Left lung (tissue), 4 donors: ENCODE measurements at regions not wholly inside any gene's neighbourhood (a gene's known extent, or its start where the extent isn't known, plus 50 kb on each side); places are given as distances from the start of the nearest gene placed in this dataset.

Experiments used
- ATAC-seq: fragments of 200-7000 bp; cut with Tn5 transposase; one replicate; pipeline ENCODE4 v1.9.1; 2020; ENCODE audit warnings: moderate library complexity
- DNase-seq, 4 donors: peaks; one replicate each; pipeline ENCODE4 v3.0.0-alpha.2; 2013 to 2020
- H3K27ac ChIP-seq, 2 donors: fragments of 200-600 bp; sonication (generic) in 1 of 2; one replicate each; pipeline versions ENCODE4 v1.5.0 to v1.8.0; 2020 to 2021
- H3K27me3 ChIP-seq, 2 donors: fragments of 200-600 bp; sonication (generic) in 1 of 2; one replicate each; pipeline versions ENCODE4 v1.5.0 to v1.8.0; 2020 to 2021
- H3K36me3 ChIP-seq, 2 donors: fragments of 200-600 bp; sonication (generic) in 1 of 2; one replicate each; pipeline versions ENCODE4 v1.5.0 to v1.8.0; 2020 to 2021
- H3K4me1 ChIP-seq, 2 donors: fragments of 200-600 bp; one replicate each; pipeline ENCODE4 v1.8.0; 2021
- H3K4me3 ChIP-seq, 2 donors: fragments of 200-600 bp; sonication (generic) in 1 of 2; one replicate each; pipeline versions ENCODE4 v1.5.0 to v1.8.0; 2020 to 2021; ENCODE audit warnings: mild to moderate bottlenecking in 1 of 2
- H3K9me3 ChIP-seq, 2 donors: fragments of 200-600 bp; sonication (generic) in 1 of 2; one replicate each; pipeline versions ENCODE4 v1.5.0 to v1.8.0; 2020 to 2021
- intact Hi-C, 2 donors: fragments of 100-400 bp; cut with DNase I; formaldehyde crosslinking; loops; one replicate each; pipeline versions ENCODE4 v1.11.2 to v1.14.2; 2022
- TF ChIP-seq, protein P1 (sequence below), 2 donors: fragments of 200-600 bp; sonication (generic) in 1 of 2; IDR thresholded peaks; one replicate each; pipeline versions ENCODE4 v1.5.0 to v1.8.0; 2021; ENCODE audit warnings: antibody characterized with exemption in 2 of 2
- donor health status: DM: no; HTN: yes; CAD: no.
- donor health status: DM: no; HTN: no; CAD: no.

- Histone ChIP-seq H3K9me3 (peaks cover 0 to 2% of the 10 kb centered on the region in 2 donors), H3K4me1 (no peaks in the 10 kb centered on the region), H3K36me3 (no peaks in the 10 kb centered on the region), H3K27ac (no peak overlapping the region), H3K4me3 (no peak overlapping the region), H3K27me3 (no peaks in the 10 kb centered on the region)
- ATAC-seq (no peak), DNase-seq (no peak)
- TF ChIP-seq, protein P1, sequence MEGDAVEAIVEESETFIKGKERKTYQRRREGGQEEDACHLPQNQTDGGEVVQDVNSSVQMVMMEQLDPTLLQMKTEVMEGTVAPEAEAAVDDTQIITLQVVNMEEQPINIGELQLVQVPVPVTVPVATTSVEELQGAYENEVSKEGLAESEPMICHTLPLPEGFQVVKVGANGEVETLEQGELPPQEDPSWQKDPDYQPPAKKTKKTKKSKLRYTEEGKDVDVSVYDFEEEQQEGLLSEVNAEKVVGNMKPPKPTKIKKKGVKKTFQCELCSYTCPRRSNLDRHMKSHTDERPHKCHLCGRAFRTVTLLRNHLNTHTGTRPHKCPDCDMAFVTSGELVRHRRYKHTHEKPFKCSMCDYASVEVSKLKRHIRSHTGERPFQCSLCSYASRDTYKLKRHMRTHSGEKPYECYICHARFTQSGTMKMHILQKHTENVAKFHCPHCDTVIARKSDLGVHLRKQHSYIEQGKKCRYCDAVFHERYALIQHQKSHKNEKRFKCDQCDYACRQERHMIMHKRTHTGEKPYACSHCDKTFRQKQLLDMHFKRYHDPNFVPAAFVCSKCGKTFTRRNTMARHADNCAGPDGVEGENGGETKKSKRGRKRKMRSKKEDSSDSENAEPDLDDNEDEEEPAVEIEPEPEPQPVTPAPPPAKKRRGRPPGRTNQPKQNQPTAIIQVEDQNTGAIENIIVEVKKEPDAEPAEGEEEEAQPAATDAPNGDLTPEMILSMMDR (IDR thresholded peaks at IDR 0.05), result no peak
- intact Hi-C loops, result no loop called here
These were observed 256.1 kb upstream of the PITX2 start for GRCh38 chr4:110878956-110879355.

- H3K4me3 ChIP-seq, result no peak overlapping the region
- no peaks in the 10 kb centered on the region for H3K27me3 ChIP-seq
- TF ChIP-seq, protein P1 (IDR thresholded peaks at IDR 0.05), result no peak
- ATAC-seq, result no peak
- DNase-seq, result no peak
- no peak overlapping the region for H3K27ac ChIP-seq
- no peaks in the 10 kb centered on the region for H3K36me3 ChIP-seq
- H3K9me3 ChIP-seq, result peaks cover 0 to under 1% of the 10 kb centered on the region in 2 donors
- intact Hi-C loops, result no loop called here
- H3K4me1 ChIP-seq, result no peaks in the 10 kb centered on the region
These were observed 263.4 kb upstream of the PITX2 start for GRCh38 chr4:110886270-110886669.

- no peak for ATAC-seq
- no peak overlapping the region for H3K27ac ChIP-seq
- no peaks in the 10 kb centered on the region for H3K36me3 ChIP-seq
- H3K27me3 ChIP-seq, result no peaks in the 10 kb centered on the region
- no peaks in the 10 kb centered on the region for H3K4me1 ChIP-seq
- DNase-seq, result no peak
- TF ChIP-seq, protein P1 (IDR thresholded peaks at IDR 0.05), result no peak
- intact Hi-C loops, result no loop called here
- no peak overlapping the region for H3K4me3 ChIP-seq
- peaks cover 0 to 2% of the 10 kb centered on the region in 2 donors for H3K9me3 ChIP-seq
These were observed 264.0 kb upstream of the PITX2 start for GRCh38 chr4:110886856-110887255.

- Histone ChIP-seq H3K36me3 (no peaks in the 10 kb centered on the region), H3K27me3 (no peaks in the 10 kb centered on the region), H3K4me3 (no peak overlapping the region), H3K9me3 (no peaks in the 10 kb centered on the region), H3K27ac (no peak overlapping the region), H3K4me1 (no peaks in the 10 kb centered on the region)
- intact Hi-C loops, result no loop called here
- DNase-seq (no peak), ATAC-seq (no peak)
- TF ChIP-seq, protein P1 (IDR thresholded peaks at IDR 0.05), result no peak
These were observed 274.9 kb upstream of the PITX2 start for GRCh38 chr4:110897784-110898183.

- Histone ChIP-seq H3K4me1 (no peaks in the 10 kb centered on the region), H3K4me3 (no peak overlapping the region), H3K27ac (no peak overlapping the region), H3K36me3 (no peaks in the 10 kb centered on the region), H3K9me3 (no peaks in the 10 kb centered on the region), H3K27me3 (no peaks in the 10 kb centered on the region)
- DNase-seq (no peak), ATAC-seq (no peak)
- intact Hi-C loops, result no loop called here
- TF ChIP-seq, protein P1 (IDR thresholded peaks at IDR 0.05), result no peak
These were observed 275.4 kb upstream of the PITX2 start for GRCh38 chr4:110898290-110898689.
